GM12878 (cell line): ENCODE measurements at regions not wholly inside any gene's neighbourhood (a gene's known extent, or its start where the extent isn't known, plus 50 kb on each side); places are given as distances from the start of the nearest gene placed in this dataset.

Experiments
- ATAC-seq: fragments of 200-7000 bp; cut with Tn5 transposase; 3 replicates; pipeline ENCODE4 v1.9.1; 2020; ENCODE audit warnings: mild to moderate bottlenecking, moderate library complexity
- BruUV-seq: library from RNA; stranded (reverse); fragments of 400-500 nt; replicated peaks from 2 replicates; lab custom pipeline; 2021; lab: Mats Ljungman, UMichigan
- CTCF ChIA-PET: fragments of 300-600 bp; sonication (Branson Sonifier 250); formaldehyde crosslinking; extraction: SDS; loops from one replicate; lab custom pipeline; 2021; ENCODE audit warnings: inconsistent platforms; lab: Yijun Ruan, JAX
- POLR2A ChIA-PET: fragments of 350-600 bp; formaldehyde crosslinking; extraction: SDS; loops from one replicate; lab custom pipeline; 2021; ENCODE audit warnings: inconsistent platforms; lab: Charles Lee
- RAD21 ChIA-PET: fragments of 300-600 bp; sonication (Branson Sonifier 250); formaldehyde crosslinking; loops from one replicate; lab custom pipeline; 2023; ENCODE audit warnings: antibody characterized with exemption; ENCODE audit not compliant: unreplicated experiment; lab: Charles Lee
- SMC1A ChIA-PET: fragments of 300-600 bp; sonication (Branson Sonifier 250); formaldehyde crosslinking; loops from one replicate; lab custom pipeline; 2023; ENCODE audit not compliant: unreplicated experiment, uncharacterized antibody; lab: Charles Lee
- DNase-seq: peaks from one replicate; pipeline ENCODE4 v3.0.0-alpha.2; 2011; ENCODE audit warnings: low read depth, low spot score
- FAIRE-seq: peaks from 3 replicates; lab custom pipeline; 2011; peaks lifted over from hg19 to GRCh38; lab: Jason Lieb, UNC
- H2AFZ ChIP-seq: 2 replicates; pipeline ENCODE4 v1.6.0; 2011; ENCODE audit warnings: low read depth, low read length, control low read depth; ENCODE audit not compliant: control insufficient read depth
- H3K27ac ChIP-seq: 2 replicates; pipeline ENCODE4 v1.5.1; 2011; ENCODE audit warnings: control low read depth; ENCODE audit not compliant: control insufficient read depth, insufficient read depth
- H3K27me3 ChIP-seq, 2 experiments: replicated peaks in 1 of 2; 2 replicates each; pipeline versions ENCODE4 v1.6.0 to v1.6.1; 2011; ENCODE audit warnings: low read length in 1 of 2; ENCODE audit not compliant: control insufficient read depth in 2 of 2, insufficient read depth in 2 of 2
- H3K36me3 ChIP-seq, 2 experiments: 2 replicates each; pipeline ENCODE4 v1.5.1; 2011; ENCODE audit warnings: low read length in 1 of 2; ENCODE audit not compliant: control insufficient read depth in 2 of 2, insufficient read depth in 2 of 2
- H3K4me1 ChIP-seq: 2 replicates; pipeline ENCODE4 v1.6.1; 2011; ENCODE audit warnings: mild to moderate bottlenecking, low read length, moderate library complexity, mixed read lengths; ENCODE audit not compliant: control insufficient read depth, insufficient read depth
- H3K4me2 ChIP-seq: 2 replicates; pipeline ENCODE4 v1.6.0; 2011; ENCODE audit warnings: control low read depth; ENCODE audit not compliant: control insufficient read depth, insufficient read depth
- H3K4me3 ChIP-seq: fragments of 200-600 bp; sonication (generic); 2 replicates; pipeline ENCODE4 v1.5.1; 2016
- H3K79me2 ChIP-seq: 2 replicates; pipeline ENCODE4 v1.6.0; 2011; ENCODE audit warnings: low read length; ENCODE audit not compliant: control insufficient read depth, insufficient read depth
- H3K9ac ChIP-seq: 2 replicates; pipeline ENCODE4 v1.8.0; 2011; ENCODE audit warnings: low read length, control low read depth, mixed read lengths; ENCODE audit not compliant: control insufficient read depth, insufficient read depth
- H3K9me3 ChIP-seq: replicated peaks from 3 replicates; pipeline ENCODE4 v1.5.1; 2011; ENCODE audit warnings: mild to moderate bottlenecking, low read length; ENCODE audit not compliant: control insufficient read depth, insufficient read depth
- H4K20me1 ChIP-seq: 2 replicates; pipeline ENCODE4 v1.6.0; 2011; ENCODE audit not compliant: control insufficient read depth, insufficient read depth
- ASH2L ChIP-seq: fragments of 300-600, 200-600 bp; sonication (generic); IDR thresholded peaks from 2 replicates; pipeline ENCODE4 v1.6.1; 2017; ENCODE audit warnings: low read depth, mild to moderate bottlenecking, borderline replicate concordance
- ATF2 ChIP-seq: IDR thresholded peaks from 2 replicates; pipeline ENCODE4 v1.6.1; 2012; ENCODE audit warnings: low read length, inconsistent platforms
- BCLAF1 ChIP-seq: fragments of 450-650 bp; IDR thresholded peaks from 2 replicates; pipeline ENCODE4 v1.6.1; 2017; ENCODE audit warnings: antibody characterized with exemption, mild to moderate bottlenecking, moderate library complexity
- BMI1 ChIP-seq: fragments of 450-650 bp; IDR thresholded peaks from 2 replicates; pipeline ENCODE4 v1.6.1; 2016; ENCODE audit warnings: mild to moderate bottlenecking, moderate library complexity, borderline replicate concordance
- ESRRA ChIP-seq: IDR thresholded peaks from 2 replicates; pipeline ENCODE4 v1.6.1; 2012; ENCODE audit warnings: mild to moderate bottlenecking, low read length, improper control_type of control experiment
- IKZF1 ChIP-seq: fragments of 450-650 bp; conservative IDR thresholded peaks from 2 replicates; pipeline ENCODE4 v1.6.1; 2017; ENCODE audit warnings: antibody characterized with exemption, mild to moderate bottlenecking
- SIN3A ChIP-seq: IDR thresholded peaks from 2 replicates; pipeline ENCODE4 v1.6.1; 2012; ENCODE audit warnings: low read depth, low read length, improper control_type of control experiment
- WRNIP1 ChIP-seq: IDR thresholded peaks from 2 replicates; pipeline ENCODE4 v1.6.1; 2011; ENCODE audit warnings: low read depth, low read length, improper control_type of control experiment, borderline replicate concordance
- ZNF207 ChIP-seq: fragments of 450-650 bp; IDR thresholded peaks from 2 replicates; pipeline ENCODE4 v1.6.1; 2014; ENCODE audit warnings: antibody characterized with exemption, mild to moderate bottlenecking, borderline replicate concordance
- in situ Hi-C: fragments of 300-500 bp; cut with MboI; formaldehyde crosslinking; loops from 9 replicates; pipeline ENCODE4 v1.14.3; 2018; ENCODE audit warnings: mixed read lengths
- intact Hi-C: fragments of 100-400 bp; cut with micrococcal nuclease; formaldehyde crosslinking; loops from one replicate; pipeline ENCODE4 v1.14.2; 2022; ENCODE audit not compliant: unreplicated experiment

DNA sequence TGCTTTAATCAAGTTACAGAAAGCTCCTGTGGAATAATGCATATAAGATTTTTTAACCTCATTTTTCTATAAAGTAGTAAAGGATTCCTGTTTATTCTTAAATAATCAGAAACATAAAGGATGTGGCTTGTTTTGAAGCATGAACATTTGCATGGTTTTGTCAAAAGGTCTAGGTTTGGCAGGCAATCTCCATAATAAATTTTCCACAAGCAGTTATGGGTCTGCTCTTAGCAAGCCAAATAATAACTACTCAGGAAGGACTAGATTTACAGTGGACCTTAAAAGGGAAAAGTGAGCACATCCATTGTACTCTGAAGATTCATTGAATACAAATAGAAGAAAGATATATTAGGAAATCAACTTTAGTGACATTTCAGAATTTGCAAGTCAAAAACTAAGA, 407.3 kb upstream of the CBLB start:
- no peaks in the 10 kb centered on the region for H3K36me3 ChIP-seq
- POLR2A ChIA-PET, result no interaction called here
- SMC1A ChIA-PET, result no interaction called here
- H3K4me3 ChIP-seq, result no peak overlapping the region
- RAD21 ChIA-PET, result no interaction called here
- no TSS peak for BruUV-seq
- FAIRE-seq (no peak), ATAC-seq (no peak), DNase-seq (no peak)
- intact Hi-C loops, result no loop called here
- no peaks in the 10 kb centered on the region for H4K20me1 ChIP-seq
- no peaks in the 10 kb centered on the region for H3K79me2 ChIP-seq
- TF ChIP-seq ESRRA, result no peak
- no peak for TF ChIP-seq BMI1
- TF ChIP-seq WRNIP1, result no peak
- TF ChIP-seq ZNF207, result no peak
- no peak for TF ChIP-seq IKZF1
- no peak for TF ChIP-seq ASH2L
- no peak for TF ChIP-seq ATF2
- TF ChIP-seq SIN3A, result no peak
- no peak for TF ChIP-seq BCLAF1
- no peak overlapping the region for H2AFZ ChIP-seq
- H3K27me3 ChIP-seq, result no peaks in the 10 kb centered on the region
- no peak overlapping the region for H3K9ac ChIP-seq
- no peaks in the 10 kb centered on the region for H3K4me1 ChIP-seq
- no peaks in the 10 kb centered on the region; the same call in none of the 3 replicates for H3K9me3 ChIP-seq
- H3K27ac ChIP-seq, result no peak overlapping the region
- CTCF ChIA-PET, result no interaction called here
- no peak overlapping the region for H3K4me2 ChIP-seq
- in situ Hi-C loops, result no loop called here
